HG03378 (cell line): ENCODE measurements at regions not wholly inside any gene's neighbourhood (a gene's known extent, or its start where the extent isn't known, plus 50 kb on each side); places are given as distances from the start of the nearest gene placed in this dataset.

Source experiments
- ATAC-seq: cut with Tn5 transposase; IDR thresholded peaks from one replicate; pipeline ENCODE4 v1.9.1; 2021; ENCODE audit warnings: mild to moderate bottlenecking, moderate library complexity; ENCODE audit not compliant: unreplicated experiment

GRCh38 chr4:79088946-79089691 lies 149.9 kb upstream of the PAQR3 start:
- no peak for ATAC-seq

DNA sequence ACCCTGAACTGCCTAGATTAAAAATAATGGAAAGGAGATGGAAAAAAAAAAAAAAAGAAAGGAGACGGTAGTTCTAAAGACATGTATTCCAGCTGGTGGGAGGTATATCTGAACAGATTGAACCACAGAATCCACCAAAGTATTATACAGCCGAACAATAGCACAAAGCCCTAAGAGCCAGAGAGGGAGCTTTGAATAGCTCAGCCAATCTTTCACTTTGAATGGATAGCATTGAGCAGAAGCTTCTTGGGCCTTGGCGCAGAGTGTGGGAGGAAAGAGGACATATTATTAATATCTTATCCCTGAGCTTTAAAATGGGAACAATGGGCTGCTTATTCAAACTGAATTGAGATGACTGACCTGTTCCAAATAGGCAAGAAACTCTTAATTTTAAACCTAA lies 147.8 kb upstream of the PAQR3 start:
- ATAC-seq, result no peak

DNA sequence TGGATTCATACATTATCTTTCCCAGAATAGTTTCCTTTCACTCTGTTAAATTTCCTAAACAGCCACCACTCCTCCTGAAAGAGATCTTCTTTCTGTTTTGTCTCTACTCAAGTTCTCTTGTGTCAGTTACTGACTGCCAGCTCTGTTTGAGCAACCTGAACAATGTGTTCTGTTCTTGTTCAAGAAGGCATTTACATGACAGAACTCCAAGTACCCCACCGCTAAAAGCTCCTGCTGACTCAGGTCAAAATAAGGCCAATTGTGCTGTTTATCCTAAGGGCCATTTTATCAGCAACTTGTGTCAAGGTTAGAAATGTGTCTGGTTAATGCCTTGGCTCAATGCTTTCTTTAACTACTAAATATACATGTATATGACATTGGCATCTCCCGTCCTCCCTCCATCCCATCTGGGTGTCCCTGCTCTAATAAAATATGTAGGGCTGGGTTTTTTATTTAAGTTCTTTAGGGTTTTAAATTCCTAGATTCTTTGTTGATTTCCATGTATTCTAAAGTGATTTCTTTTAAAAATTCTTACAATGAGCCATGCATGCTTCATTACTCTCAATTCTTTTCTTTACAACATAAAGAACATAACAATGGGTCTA lies 144.3 kb upstream of the PAQR3 start:
- no peak for ATAC-seq

DNA sequence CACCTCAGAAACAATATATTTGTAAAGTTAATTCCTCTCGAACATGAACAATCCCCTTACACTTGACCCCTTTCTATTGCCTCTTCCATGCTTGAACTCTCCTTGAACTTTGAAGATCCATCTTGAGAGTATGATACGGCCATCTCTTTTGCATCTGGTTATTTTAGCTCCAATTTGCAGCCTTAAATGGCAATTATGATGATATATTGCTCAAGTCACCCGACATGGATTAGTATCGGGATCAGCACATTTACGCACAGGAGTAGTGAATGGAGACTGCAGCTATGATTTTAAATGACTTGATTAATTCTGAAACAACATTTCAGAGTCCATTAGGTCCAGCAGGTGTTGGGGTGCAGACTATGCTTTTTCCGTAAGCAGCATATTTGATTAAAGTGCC lies 143.8 kb upstream of the PAQR3 start:
- no peak for ATAC-seq

GRCh38 chr4:79081973-79082372 lies 142.7 kb upstream of the PAQR3 start:
- ATAC-seq, result no peak

DNA sequence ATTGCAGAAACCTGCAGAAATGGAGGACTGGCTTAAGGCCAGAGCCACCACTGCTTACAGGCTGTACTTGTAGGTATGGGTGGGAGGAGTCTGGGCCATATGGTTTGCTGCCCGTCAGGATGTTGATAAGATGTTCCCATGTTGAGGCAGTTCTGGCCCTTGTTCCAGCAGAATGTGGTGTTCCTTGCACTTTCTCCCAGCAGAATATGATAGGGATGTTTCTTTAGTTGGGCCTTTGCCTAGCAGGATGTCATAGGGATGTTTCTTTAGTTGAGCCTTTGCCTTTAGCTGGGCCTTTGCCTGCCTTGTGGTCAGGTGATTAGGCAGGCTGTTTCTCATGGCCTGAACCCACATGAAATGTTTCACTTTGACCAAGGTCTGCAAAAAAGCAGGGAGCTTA lies 139.1 kb upstream of the PAQR3 start:
- no peak for ATAC-seq

DNA sequence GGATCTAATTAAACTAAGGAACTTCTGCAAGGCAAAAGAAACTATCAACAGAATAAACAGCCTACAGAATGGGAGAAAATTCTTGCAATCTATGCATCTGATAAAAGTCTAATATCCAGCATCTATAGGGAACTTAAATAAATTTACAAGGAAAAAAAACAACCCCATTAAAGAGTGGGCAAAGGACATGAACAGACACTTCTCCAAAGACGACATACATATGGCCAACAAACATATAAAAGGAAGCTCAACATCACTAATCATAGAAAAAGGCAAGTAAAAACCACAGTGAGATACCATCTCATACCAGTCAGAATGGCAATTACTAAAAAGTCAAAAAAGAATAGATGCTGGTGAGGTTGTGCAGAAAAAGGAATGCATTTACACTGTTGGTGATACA lies 134.8 kb upstream of the PAQR3 start:
- ATAC-seq, result no peak

- ATAC-seq, result no peak
These were observed 134.2 kb upstream of the PAQR3 start for GRCh38 chr4:79073471-79073870.

DNA sequence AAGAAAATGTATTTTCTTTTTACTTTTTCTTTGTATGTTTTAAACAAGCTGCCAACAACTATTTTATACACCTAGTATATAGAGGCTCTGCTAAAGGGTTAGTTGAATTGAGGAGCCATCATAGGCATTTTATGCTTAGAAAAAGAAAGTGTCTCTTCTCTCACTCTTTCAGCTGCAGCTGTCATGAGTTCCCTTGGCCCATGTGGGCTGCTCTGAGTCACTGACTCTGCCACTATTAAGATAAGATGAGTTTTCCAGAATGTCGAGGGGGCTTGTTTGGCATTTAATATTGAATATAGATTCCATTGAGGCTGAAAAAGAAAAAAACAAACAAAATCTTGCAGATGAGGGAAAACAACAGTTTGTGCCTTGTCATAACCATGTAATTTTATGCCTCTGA lies 126.0 kb upstream of the PAQR3 start:
- ATAC-seq, result no peak

GRCh38 chr4:79064806-79065205 lies 125.6 kb upstream of the PAQR3 start:
- ATAC-seq, result no peak

DNA sequence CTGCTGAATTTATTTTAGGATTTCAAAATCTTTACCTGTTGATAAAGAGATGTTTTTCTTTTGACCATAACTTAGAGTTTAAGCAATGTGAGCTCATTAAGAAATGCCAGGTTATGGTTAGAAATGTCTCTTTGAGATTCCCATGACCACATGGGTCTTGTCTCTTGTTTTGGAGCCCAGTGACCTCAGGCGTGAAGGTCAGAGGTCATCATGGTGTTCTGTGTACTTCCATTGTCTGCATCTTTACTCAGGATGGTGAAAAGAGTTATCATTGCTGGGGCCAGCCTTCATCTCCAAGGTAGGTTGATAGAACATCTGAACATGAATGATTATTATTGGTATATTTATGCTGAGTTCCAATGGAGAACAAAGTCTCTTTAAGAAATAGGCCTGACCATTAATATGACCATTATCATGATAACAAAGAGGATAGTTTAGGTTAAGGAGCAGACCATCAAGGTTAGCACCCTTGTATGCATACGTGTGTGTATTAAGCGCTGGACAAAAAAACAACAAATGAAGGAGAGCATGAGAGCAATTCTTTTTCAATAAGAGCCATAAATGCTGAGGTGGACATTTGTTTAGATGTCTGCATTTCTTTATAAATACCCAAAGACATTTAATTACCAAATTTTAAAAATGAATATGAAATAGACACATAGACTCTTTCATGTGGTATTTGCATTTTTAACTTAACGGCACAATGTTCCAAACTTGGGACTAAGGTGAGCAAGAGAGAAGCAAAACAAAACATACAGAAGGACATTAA lies 120.6 kb upstream of the PAQR3 start:
- no peak for ATAC-seq

DNA sequence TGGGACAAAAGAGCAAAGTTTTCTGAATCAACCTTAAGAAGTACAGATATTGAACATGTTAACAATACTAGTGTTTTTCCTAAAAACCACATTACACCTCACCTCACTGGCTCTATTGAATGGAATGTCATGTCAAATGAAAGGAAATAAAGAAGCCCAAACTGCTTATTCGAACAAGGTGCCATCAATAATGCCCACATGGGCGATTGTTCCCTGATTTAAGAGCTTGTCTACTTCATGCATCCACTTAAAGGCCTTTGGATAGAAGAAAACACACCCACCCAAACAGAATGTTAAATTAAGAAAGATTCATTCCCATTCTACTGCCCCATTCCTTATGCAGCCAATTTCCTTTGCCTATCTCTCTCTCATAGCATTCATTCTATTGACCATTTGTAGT lies 118.5 kb upstream of the PAQR3 start:
- no peak for ATAC-seq

- ATAC-seq, result no peak
These were observed 114.5 kb upstream of the PAQR3 start for GRCh38 chr4:79053754-79054153.

DNA sequence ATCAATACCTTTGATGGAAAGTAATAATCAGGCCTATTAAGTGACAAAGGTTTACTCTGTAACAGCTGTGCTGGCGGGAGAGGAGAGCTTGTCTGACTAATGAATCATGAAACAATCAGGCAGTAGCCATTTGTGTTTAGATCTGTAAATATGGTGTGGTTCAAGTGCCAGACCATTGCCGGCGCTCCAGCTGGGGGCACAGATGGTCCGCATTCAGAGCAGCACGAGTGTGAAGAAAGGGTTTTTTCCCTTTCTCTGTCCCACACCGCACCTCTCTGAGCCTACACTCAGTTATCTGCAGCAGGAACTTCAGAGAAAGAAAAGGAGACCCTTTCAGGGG lies 111.3 kb upstream of the PAQR3 start:
- no peak for ATAC-seq

- ATAC-seq, result no peak
These were observed 110.8 kb upstream of the PAQR3 start for GRCh38 chr4:79049840-79050540.

DNA sequence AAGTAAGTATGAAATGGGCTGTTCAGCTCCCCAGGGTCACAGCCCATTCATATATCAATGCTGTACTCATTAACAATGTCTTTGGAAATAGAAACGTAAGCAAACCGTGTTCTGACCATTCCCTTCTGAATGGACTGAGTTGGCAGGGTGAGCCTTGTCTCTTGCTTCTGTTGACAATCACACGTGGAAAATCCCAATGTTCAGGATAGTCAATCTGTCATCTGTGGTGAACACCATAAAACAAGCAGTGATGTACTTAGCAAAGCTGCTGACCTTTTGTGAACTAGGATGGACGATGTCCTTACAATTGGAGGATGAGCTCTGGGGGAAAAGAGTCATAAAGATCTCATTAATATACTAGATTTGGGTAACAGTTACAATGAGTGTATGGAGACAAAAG lies 109.6 kb upstream of the PAQR3 start:
- ATAC-seq, result no peak

GRCh38 chr4:79047316-79047715 lies 108.1 kb upstream of the PAQR3 start:
- no peak for ATAC-seq

GRCh38 chr4:79046016-79046592 lies 106.9 kb upstream of the PAQR3 start:
- no peak for ATAC-seq

DNA sequence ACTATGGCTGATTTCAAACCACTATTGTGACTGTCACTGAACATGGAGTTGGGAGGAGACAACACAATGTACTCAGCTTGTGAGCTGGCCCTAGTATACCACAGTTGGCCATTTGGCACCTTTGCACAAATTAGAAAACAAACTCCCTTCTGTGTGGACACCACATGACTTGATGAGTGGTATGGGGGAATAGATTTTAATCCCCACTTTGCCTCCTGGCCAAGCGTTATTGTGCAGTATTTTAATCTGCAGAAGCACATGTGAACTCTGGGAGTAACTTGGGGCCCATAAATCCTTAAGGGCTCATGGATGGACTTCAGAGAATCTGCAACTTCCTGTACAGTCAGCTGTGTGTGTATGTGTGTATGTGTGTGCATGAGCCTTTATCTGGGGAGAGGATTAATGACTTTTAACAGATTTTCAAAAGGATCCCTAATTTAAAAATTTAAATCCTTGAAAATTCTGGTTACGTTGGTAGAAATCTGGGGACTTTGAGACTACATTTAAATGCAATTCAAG lies 105.0 kb upstream of the PAQR3 start:
- ATAC-seq, result no peak

DNA sequence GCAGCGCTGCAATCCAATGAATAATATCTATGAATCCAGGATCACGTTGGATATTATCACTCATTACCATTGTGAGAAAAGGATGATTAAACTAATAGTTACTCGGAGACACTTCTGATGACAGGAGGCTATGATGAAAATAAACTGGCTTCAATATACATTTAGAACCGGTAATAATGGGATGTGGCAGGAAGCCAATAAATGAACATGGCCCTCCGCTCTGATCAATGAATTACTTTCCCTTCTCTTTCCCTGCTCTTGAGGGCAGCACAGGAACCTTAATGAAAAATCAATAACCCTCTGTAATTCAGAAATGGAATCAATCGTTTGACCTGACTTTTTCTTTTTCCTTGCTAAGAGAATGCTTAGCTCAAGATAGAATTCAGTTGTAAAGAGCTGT lies 103.9 kb upstream of the PAQR3 start:
- ATAC-seq, result no peak

GRCh38 chr4:79042079-79042674 lies 102.9 kb upstream of the PAQR3 start:
- ATAC-seq, result no peak
